ENCODE measurements at regions not wholly inside any gene's neighbourhood (a gene's known extent, or its start where the extent isn't known, plus 50 kb on each side); places are given as distances from the start of the nearest gene placed in this dataset.

DNA sequence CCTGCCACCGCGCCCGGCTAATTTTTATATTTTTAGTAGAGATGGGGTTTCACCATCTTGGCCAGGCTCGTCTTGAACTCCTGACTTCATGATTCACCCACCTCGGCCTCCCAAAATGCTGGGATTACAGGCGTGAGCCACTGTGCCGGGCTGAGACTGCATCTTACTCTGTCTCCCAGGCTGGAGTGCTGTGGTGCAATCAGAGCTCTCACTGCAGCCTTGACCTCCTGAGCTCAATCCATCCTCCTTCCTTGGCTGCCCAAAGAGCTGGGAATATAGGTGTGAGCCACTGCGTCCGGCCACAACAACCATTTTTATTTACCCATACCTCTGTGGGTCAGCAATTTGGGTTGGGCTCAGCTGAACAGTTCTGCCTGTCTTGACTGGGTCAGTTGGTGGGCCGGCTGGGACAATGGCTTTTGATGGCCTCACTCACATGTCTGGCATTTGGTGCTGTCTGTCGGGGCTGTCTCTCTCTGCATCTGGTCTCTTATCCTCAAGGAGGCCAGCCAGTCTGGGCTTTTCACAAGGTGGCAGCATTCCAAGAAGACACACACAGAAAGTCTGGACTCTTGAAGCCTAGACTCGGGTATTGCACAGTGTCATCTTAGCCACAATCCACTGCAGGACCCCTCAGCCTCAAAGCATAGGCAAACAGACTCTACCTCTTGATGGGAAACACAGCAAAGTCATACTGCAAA lies 116.8 kb upstream of the GATA6 start:
- Histone ChIP-seq H3K27ac (ENCODE audit: low read depth, low read length) (no peak overlapping the region), H3K27me3 (ENCODE audit: insufficient read depth, low read length) (peaks cover 3% of the 10 kb centered on the region), H3K79me2 (ENCODE audit: insufficient read depth, low read length) (no peaks in the 10 kb centered on the region), H3K4me1 (ENCODE audit: insufficient read depth, low read length) (no peaks in the 10 kb centered on the region), H3K36me3 (ENCODE audit: insufficient read depth, low read length) (no peaks in the 10 kb centered on the region), H2AFZ (ENCODE audit: low read depth, low read length) (no peak overlapping the region), H3K9ac (ENCODE audit: low read length) (no peak overlapping the region), H3K4me2 (ENCODE audit: low read length) (no peak overlapping the region), H4K20me1 (ENCODE audit: insufficient read depth, low read length) (no peaks in the 10 kb centered on the region), H3K9me3 (ENCODE audit: insufficient read depth, low read depth, low read length) (no peaks in the 10 kb centered on the region), H3K4me3 (ENCODE audit: insufficient read depth, low read depth, low read length) (no peak overlapping the region)
- Mint-ChIP-seq H3K4me3 (ENCODE audit: unreplicated experiment) (no peak overlapping the region), H3K4me1 (ENCODE audit: low read depth, unreplicated experiment) (no peaks in the 10 kb centered on the region), H3K36me3 (ENCODE audit: low read depth, unreplicated experiment) (peaks cover 3% of the 10 kb centered on the region), H3K27ac (ENCODE audit: unreplicated experiment) (no peak overlapping the region), H3K9me3 (ENCODE audit: unreplicated experiment) (peaks cover 3% of the 10 kb centered on the region), H3K27me3 (ENCODE audit: low read depth, unreplicated experiment) (peaks cover 3% of the 10 kb centered on the region)
- no peak for FAIRE-seq
- TF ChIP-seq EZH2 (IDR thresholded peaks at IDR 0.05; ENCODE audit: insufficient read depth, low read length) (no peak), CTCF (IDR thresholded peaks at IDR 0.05; ENCODE audit: insufficient read depth, low read depth, low read length) (no peak)
- DNase-seq (ENCODE audit: low read depth): no peak

GRCh38 chr18:22055466-22056238 lies 113.7 kb upstream of the GATA6 start:
- H4K20me1 ChIP-seq (ENCODE audit: insufficient read depth, low read length): no peaks in the 10 kb centered on the region
- FAIRE-seq (no peak), DNase-seq (ENCODE audit: low read depth) (no peak)
- no peaks in the 10 kb centered on the region for H3K9me3 ChIP-seq (ENCODE audit: insufficient read depth, low read depth, low read length)
- H3K4me3 ChIP-seq (ENCODE audit: insufficient read depth, low read depth, low read length): no peak overlapping the region
- Mint-ChIP-seq H3K9me3 (ENCODE audit: unreplicated experiment) (peaks cover 3% of the 10 kb centered on the region), H3K4me1 (ENCODE audit: low read depth, unreplicated experiment) (no peaks in the 10 kb centered on the region), H3K4me3 (ENCODE audit: unreplicated experiment) (no peak overlapping the region), H3K27ac (ENCODE audit: unreplicated experiment) (no peak overlapping the region), H3K36me3 (ENCODE audit: low read depth, unreplicated experiment) (peaks cover 3% of the 10 kb centered on the region), H3K27me3 (ENCODE audit: low read depth, unreplicated experiment) (no peaks in the 10 kb centered on the region)
- no peak overlapping the region for H3K9ac ChIP-seq (ENCODE audit: low read length)
- no peaks in the 10 kb centered on the region for H3K36me3 ChIP-seq (ENCODE audit: insufficient read depth, low read length)
- H3K79me2 ChIP-seq (ENCODE audit: insufficient read depth, low read length): no peaks in the 10 kb centered on the region
- TF ChIP-seq EZH2 (IDR thresholded peaks at IDR 0.05; ENCODE audit: insufficient read depth, low read length) (no peak), CTCF (IDR thresholded peaks at IDR 0.05; ENCODE audit: insufficient read depth, low read depth, low read length) (no peak)
- no peaks in the 10 kb centered on the region for H3K4me1 ChIP-seq (ENCODE audit: insufficient read depth, low read length)
- H3K27ac ChIP-seq (ENCODE audit: low read depth, low read length): no peak overlapping the region
- H3K27me3 ChIP-seq (ENCODE audit: insufficient read depth, low read length): no peaks in the 10 kb centered on the region
- H3K4me2 ChIP-seq (ENCODE audit: low read length): no peak overlapping the region
- H2AFZ ChIP-seq (ENCODE audit: low read depth, low read length): no peak overlapping the region

DNA sequence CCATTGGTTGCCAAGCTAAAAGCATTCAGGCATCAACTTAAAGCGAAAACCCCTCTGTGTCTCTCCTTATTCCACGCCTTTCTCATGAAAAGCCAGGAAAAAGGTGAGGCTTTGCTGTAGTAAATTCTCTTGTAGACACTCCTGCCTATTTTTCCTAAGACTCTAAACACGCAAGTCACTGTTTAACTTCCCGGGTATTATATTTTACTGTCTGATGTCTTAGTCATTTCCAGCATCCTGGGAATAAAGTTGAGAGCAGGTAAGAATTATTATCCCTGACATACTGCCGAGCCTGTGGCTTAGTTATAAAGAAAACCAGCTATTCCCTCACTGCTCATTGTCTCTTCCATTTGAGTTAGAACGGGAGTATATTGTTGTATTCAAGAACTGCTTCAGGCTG lies 112.4 kb upstream of the GATA6 start:
- Mint-ChIP-seq H3K4me1 (ENCODE audit: low read depth, unreplicated experiment) (no peaks in the 10 kb centered on the region), H3K27ac (ENCODE audit: unreplicated experiment) (no peak overlapping the region), H3K36me3 (ENCODE audit: low read depth, unreplicated experiment) (peaks cover 3% of the 10 kb centered on the region), H3K9me3 (ENCODE audit: unreplicated experiment) (peaks cover 3% of the 10 kb centered on the region), H3K4me3 (ENCODE audit: unreplicated experiment) (no peak overlapping the region), H3K27me3 (ENCODE audit: low read depth, unreplicated experiment) (no peaks in the 10 kb centered on the region)
- H3K9ac ChIP-seq (ENCODE audit: low read length): no peak overlapping the region
- H3K4me2 ChIP-seq (ENCODE audit: low read length): no peak overlapping the region
- no peak for DNase-seq (ENCODE audit: low read depth)
- H2AFZ ChIP-seq (ENCODE audit: low read depth, low read length): no peak overlapping the region
- H3K9me3 ChIP-seq (ENCODE audit: insufficient read depth, low read depth, low read length): no peaks in the 10 kb centered on the region
- H3K27ac ChIP-seq (ENCODE audit: low read depth, low read length): no peak overlapping the region
- H4K20me1 ChIP-seq (ENCODE audit: insufficient read depth, low read length): no peaks in the 10 kb centered on the region
- H3K36me3 ChIP-seq (ENCODE audit: insufficient read depth, low read length): no peaks in the 10 kb centered on the region
- H3K79me2 ChIP-seq (ENCODE audit: insufficient read depth, low read length): no peaks in the 10 kb centered on the region
- H3K4me3 ChIP-seq (ENCODE audit: insufficient read depth, low read depth, low read length): no peak overlapping the region
- FAIRE-seq: no peak
- no peaks in the 10 kb centered on the region for H3K27me3 ChIP-seq (ENCODE audit: insufficient read depth, low read length)
- TF ChIP-seq EZH2 (IDR thresholded peaks at IDR 0.05; ENCODE audit: insufficient read depth, low read length) (no peak), CTCF (IDR thresholded peaks at IDR 0.05; ENCODE audit: insufficient read depth, low read depth, low read length) (no peak)
- H3K4me1 ChIP-seq (ENCODE audit: insufficient read depth, low read length): no peaks in the 10 kb centered on the region

Measured in astrocyte (in vitro differentiated cells and primary cell).